HFFc6 (cell line): ENCODE measurements at regions not wholly inside any gene's neighbourhood (a gene's known extent, or its start where the extent isn't known, plus 50 kb on each side); places are given as distances from the start of the nearest gene placed in this dataset.

Experiments used
- DNase-seq: peaks from one replicate; pipeline ENCODE4 v3.0.0-alpha.2; 2018
- H3K27ac Mint-ChIP-seq: 2 replicates; pipeline ENCODE4 v1.8.0; 2020; ENCODE audit warnings: mild to moderate bottlenecking, mixed read lengths
- H3K27me3 Mint-ChIP-seq: 2 replicates; pipeline ENCODE4 v1.8.0; 2021; ENCODE audit warnings: mild to moderate bottlenecking, moderate library complexity, mixed read lengths; ENCODE audit not compliant: insufficient read depth
- H3K36me3 Mint-ChIP-seq: 2 replicates; pipeline ENCODE4 v1.8.0; 2021; ENCODE audit warnings: low read depth, mixed read lengths
- H3K4me1 Mint-ChIP-seq: 2 replicates; pipeline ENCODE4 v1.8.0; 2020; ENCODE audit warnings: low read depth, mixed read lengths
- H3K4me3 Mint-ChIP-seq: 2 replicates; pipeline ENCODE4 v1.8.0; 2020; ENCODE audit warnings: mild to moderate bottlenecking, moderate library complexity, mixed read lengths
- H3K9me3 Mint-ChIP-seq: 2 replicates; pipeline ENCODE4 v1.8.0; 2020; ENCODE audit warnings: mild to moderate bottlenecking, mixed read lengths
- CTCF ChIP-seq: fragments of 200-600 bp; sonication (generic); IDR thresholded peaks from 2 replicates; pipeline ENCODE4 v1.5.0; 2021; ENCODE audit warnings: antibody characterized with exemption, mild to moderate bottlenecking

GRCh38 chr10:61065051-61065450 lies 121.1 kb upstream of the RHOBTB1 start:
- no peak for TF ChIP-seq CTCF
- H3K27ac Mint-ChIP-seq, result no peak overlapping the region
- no peak for DNase-seq
- no peaks in the 10 kb centered on the region for H3K9me3 Mint-ChIP-seq
- H3K4me1 Mint-ChIP-seq, result no peaks in the 10 kb centered on the region
- peaks cover 6% of the 10 kb centered on the region for H3K27me3 Mint-ChIP-seq
- H3K4me3 Mint-ChIP-seq, result no peak overlapping the region
- no peaks in the 10 kb centered on the region for H3K36me3 Mint-ChIP-seq

- Mint-ChIP-seq H3K36me3 (no peaks in the 10 kb centered on the region), H3K9me3 (no peaks in the 10 kb centered on the region), H3K27ac (no peak overlapping the region), H3K27me3 (peaks cover 6% of the 10 kb centered on the region), H3K4me1 (no peaks in the 10 kb centered on the region), H3K4me3 (no peak overlapping the region)
- no peak for DNase-seq
- no peak for TF ChIP-seq CTCF
Measured at GRCh38 chr10:61064356-61064755, 120.4 kb upstream of the RHOBTB1 start.

GRCh38 chr10:61063901-61064300 lies 119.9 kb upstream of the RHOBTB1 start:
- Mint-ChIP-seq H3K36me3 (no peaks in the 10 kb centered on the region), H3K27me3 (peaks cover 6% of the 10 kb centered on the region), H3K9me3 (no peaks in the 10 kb centered on the region), H3K27ac (no peak overlapping the region), H3K4me1 (no peaks in the 10 kb centered on the region), H3K4me3 (no peak overlapping the region)
- TF ChIP-seq CTCF, result no peak
- no peak for DNase-seq

GRCh38 chr10:61063034-61063433 lies 119.0 kb upstream of the RHOBTB1 start:
- Mint-ChIP-seq H3K9me3 (no peaks in the 10 kb centered on the region), H3K27me3 (peaks cover 4% of the 10 kb centered on the region), H3K4me1 (no peaks in the 10 kb centered on the region), H3K27ac (no peak overlapping the region), H3K36me3 (no peaks in the 10 kb centered on the region), H3K4me3 (no peak overlapping the region)
- DNase-seq, result no peak
- no peak for TF ChIP-seq CTCF

- Mint-ChIP-seq H3K4me1 (no peaks in the 10 kb centered on the region), H3K4me3 (no peak overlapping the region)
Measured at GRCh38 chr10:61061923-61062504, 118.0 kb upstream of the RHOBTB1 start.

More at GRCh38 chr10:61061923-61062504, 118.0 kb upstream of the RHOBTB1 start:
- Mint-ChIP-seq H3K27ac (no peak overlapping the region), H3K36me3 (no peaks in the 10 kb centered on the region), H3K27me3 (peaks cover 2% of the 10 kb centered on the region), H3K9me3 (no peaks in the 10 kb centered on the region)
- DNase-seq, result no peak
- TF ChIP-seq CTCF, result no peak
